DOHH2 (cell line): ENCODE measurements at regions not wholly inside any gene's neighbourhood (a gene's known extent, or its start where the extent isn't known, plus 50 kb on each side); places are given as distances from the start of the nearest gene placed in this dataset.

Source experiments
- H3F3A ChIP-seq: fragments of 200-600 bp; sonication (generic), shearing (Covaris generic); 2 replicates; pipeline ENCODE4 v1.6.0; 2016; ENCODE audit warnings: antibody characterized with exemption, mild to moderate bottlenecking; ENCODE audit not compliant: control insufficient read depth, insufficient read depth
- H3K27ac ChIP-seq: fragments of 200-600 bp; sonication (generic); 2 replicates; pipeline ENCODE4 v1.5.1; 2014; ENCODE audit warnings: low read depth, mild to moderate bottlenecking, low read length, moderate library complexity
- H3K27me3 ChIP-seq: fragments of 200-600 bp; sonication (generic); 2 replicates; pipeline ENCODE4 v1.6.1; 2014; ENCODE audit warnings: mild to moderate bottlenecking, low read length, mixed read lengths; ENCODE audit not compliant: control insufficient read depth
- H3K36me3 ChIP-seq: fragments of 200-600 bp; sonication (generic); 2 replicates; pipeline ENCODE4 v1.6.1; 2014; ENCODE audit warnings: mild to moderate bottlenecking, low read length, moderate library complexity, mixed read lengths; ENCODE audit not compliant: control insufficient read depth
- H3K4me1 ChIP-seq: fragments of 200-600 bp; sonication (generic); 2 replicates; pipeline ENCODE4 v1.6.1; 2014; ENCODE audit warnings: mild to moderate bottlenecking, low read length, mixed read lengths; ENCODE audit not compliant: control insufficient read depth
- H3K4me2 ChIP-seq: fragments of 200-600 bp; sonication (generic); 2 replicates; pipeline ENCODE4 v1.6.0; 2014; ENCODE audit warnings: mild to moderate bottlenecking, low read length, moderate library complexity
- H3K4me3 ChIP-seq: fragments of 200-600 bp; sonication (generic); 2 replicates; pipeline ENCODE4 v1.5.1; 2014; ENCODE audit warnings: mild to moderate bottlenecking, low read length, mixed read lengths
- H3K79me2 ChIP-seq: fragments of 200-600 bp; sonication (generic); 2 replicates; pipeline ENCODE4 v1.6.1; 2014; ENCODE audit warnings: mild to moderate bottlenecking, low read length, mixed read lengths; ENCODE audit not compliant: control insufficient read depth
- H3K9me2 ChIP-seq: fragments of 200-600 bp; sonication (generic); replicated peaks from 2 replicates; pipeline ENCODE4 v1.6.1; 2014; ENCODE audit warnings: mild to moderate bottlenecking, low read length, mixed read lengths; ENCODE audit not compliant: control insufficient read depth
- H3K9me3 ChIP-seq: fragments of 200-600 bp; sonication (generic); 2 replicates; pipeline ENCODE4 v1.6.1; 2014; ENCODE audit warnings: antibody characterized with exemption, low read length, mixed read lengths; ENCODE audit not compliant: control insufficient read depth, insufficient read depth
- H4K20me1 ChIP-seq: fragments of 200-600 bp; sonication (generic); 2 replicates; pipeline ENCODE4 v1.6.0; 2014; ENCODE audit warnings: low read depth, mild to moderate bottlenecking, antibody characterized with exemption, low read length, moderate library complexity; ENCODE audit not compliant: control insufficient read depth, insufficient read depth
- CTCF ChIP-seq: fragments of 200-600 bp; sonication (generic); IDR thresholded peaks from one replicate; pipeline ENCODE4 v1.5.1; 2014; ENCODE audit warnings: antibody characterized with exemption, mild to moderate bottlenecking, low read depth, low read length; ENCODE audit not compliant: poor library complexity, severe bottlenecking
- EZH2phosphoT487 ChIP-seq: fragments of 200-600 bp; sonication (generic); IDR thresholded peaks from 2 replicates; pipeline ENCODE4 v1.6.1; 2017; ENCODE audit warnings: borderline replicate concordance, mild to moderate bottlenecking, antibody characterized with exemption, low read length, moderate library complexity, mixed read lengths

- H3K9me2 ChIP-seq, result no peaks in the 10 kb centered on the region
- no peak overlapping the region for H3K4me2 ChIP-seq
- no peaks in the 10 kb centered on the region for H4K20me1 ChIP-seq
- no peaks in the 10 kb centered on the region for H3K9me3 ChIP-seq
- H3F3A ChIP-seq, result no peaks in the 10 kb centered on the region
- no peaks in the 10 kb centered on the region for H3K79me2 ChIP-seq
- no peak for TF ChIP-seq EZH2phosphoT487
- H3K27me3 ChIP-seq, result no peaks in the 10 kb centered on the region
- H3K4me1 ChIP-seq, result no peaks in the 10 kb centered on the region
- no peak overlapping the region for H3K4me3 ChIP-seq
- no peaks in the 10 kb centered on the region for H3K36me3 ChIP-seq
- no peak overlapping the region for H3K27ac ChIP-seq
These were observed 183.2 kb upstream of the ITGA4 start for GRCh38 chr2:181273986-181274385.

- Histone ChIP-seq H3K4me2 (no peak overlapping the region), H3K27ac (no peak overlapping the region), H3K9me2 (no peaks in the 10 kb centered on the region)
These were observed 181.5 kb upstream of the ITGA4 start for GRCh38 chr2:181275643-181276070.

GRCh38 chr2:181281206-181281832 lies 175.9 kb upstream of the ITGA4 start:
- Histone ChIP-seq H3K79me2 (no peaks in the 10 kb centered on the region), H3K9me3 (no peaks in the 10 kb centered on the region), H3K27me3 (no peaks in the 10 kb centered on the region), H3K27ac (no peak overlapping the region), H3K4me3 (no peak overlapping the region), H3K36me3 (no peaks in the 10 kb centered on the region), H3F3A (0 out of 2 replicates have a peak, but pooled peaks cover 2% of the 10 kb centered on the region), H3K4me1 (peaks cover 7% of the 10 kb centered on the region), H4K20me1 (no peaks in the 10 kb centered on the region), H3K9me2 (no peaks in the 10 kb centered on the region), H3K4me2 (no peak overlapping the region)
- TF ChIP-seq CTCF (no peak), EZH2phosphoT487 (no peak)

More at GRCh38 chr2:181275643-181276070, 181.5 kb upstream of the ITGA4 start:
- Histone ChIP-seq H3K36me3 (no peaks in the 10 kb centered on the region), H3K27me3 (no peaks in the 10 kb centered on the region), H3K79me2 (no peaks in the 10 kb centered on the region), H3K9me3 (no peaks in the 10 kb centered on the region), H3K4me1 (no peaks in the 10 kb centered on the region), H3F3A (no peaks in the 10 kb centered on the region), H3K4me3 (no peak overlapping the region), H4K20me1 (no peaks in the 10 kb centered on the region)
- TF ChIP-seq EZH2phosphoT487 (no peak), CTCF (no peak)

- Histone ChIP-seq H3K9me2 (no peaks in the 10 kb centered on the region), H3K27me3 (no peaks in the 10 kb centered on the region), H3K27ac (no peak overlapping the region), H3K4me1 (peaks cover 7% of the 10 kb centered on the region), H3K9me3 (no peaks in the 10 kb centered on the region), H3K4me2 (no peak overlapping the region), H3F3A (0 out of 2 replicates have a peak, but pooled peaks cover 2% of the 10 kb centered on the region), H3K79me2 (no peaks in the 10 kb centered on the region), H4K20me1 (no peaks in the 10 kb centered on the region), H3K4me3 (no peak overlapping the region), H3K36me3 (no peaks in the 10 kb centered on the region)
- TF ChIP-seq EZH2phosphoT487, result no peak
- no peak for TF ChIP-seq CTCF
These were observed 172.1 kb upstream of the ITGA4 start for GRCh38 chr2:181285116-181285515.
